Raji (cell line): ENCODE measurements at regions not wholly inside any gene's neighbourhood (a gene's known extent, or its start where the extent isn't known, plus 50 kb on each side); places are given as distances from the start of the nearest gene placed in this dataset.

Experiments
- POLR2A ChIP-seq: IDR thresholded peaks from 2 replicates; pipeline ENCODE4 v1.6.1; 2011; ENCODE audit warnings: low read depth, low read length, control low read depth; ENCODE audit not compliant: insufficient read depth

- TF ChIP-seq POLR2A, result no peak
These were observed 343.9 kb upstream of the SUCLG2 start for GRCh38 chr3:67998281-67998680.

- TF ChIP-seq POLR2A, result no peak
These were observed 340.8 kb upstream of the SUCLG2 start for GRCh38 chr3:67995206-67995605.

GRCh38 chr3:67986706-67987105 lies 332.3 kb upstream of the SUCLG2 start:
- no peak for TF ChIP-seq POLR2A

GRCh38 chr3:67983166-67983565 lies 328.8 kb upstream of the SUCLG2 start:
- no peak for TF ChIP-seq POLR2A

GRCh38 chr3:67981077-67981476 lies 326.7 kb upstream of the SUCLG2 start:
- TF ChIP-seq POLR2A, result no peak

- no peak for TF ChIP-seq POLR2A
These were observed 324.9 kb upstream of the SUCLG2 start for GRCh38 chr3:67979342-67979741.

GRCh38 chr3:67977762-67978161 lies 323.4 kb upstream of the SUCLG2 start:
- TF ChIP-seq POLR2A, result no peak

- no peak for TF ChIP-seq POLR2A
These were observed 322.3 kb upstream of the SUCLG2 start for GRCh38 chr3:67976663-67977062.

GRCh38 chr3:67964596-67964995 lies 310.2 kb upstream of the SUCLG2 start:
- no peak for TF ChIP-seq POLR2A

- no peak for TF ChIP-seq POLR2A
These were observed 302.9 kb upstream of the SUCLG2 start for GRCh38 chr3:67957268-67957667.

GRCh38 chr3:67947808-67948508 lies 293.5 kb upstream of the SUCLG2 start:
- TF ChIP-seq POLR2A, result no peak

- no peak for TF ChIP-seq POLR2A
These were observed 292.0 kb upstream of the SUCLG2 start for GRCh38 chr3:67946436-67946835.

- no peak for TF ChIP-seq POLR2A
These were observed 289.1 kb upstream of the SUCLG2 start for GRCh38 chr3:67943546-67943945.

- TF ChIP-seq POLR2A, result no peak
These were observed 287.1 kb upstream of the SUCLG2 start for GRCh38 chr3:67941433-67942030.

GRCh38 chr3:67940210-67940952 lies 286.0 kb upstream of the SUCLG2 start:
- no peak for TF ChIP-seq POLR2A

- no peak for TF ChIP-seq POLR2A
These were observed 283.2 kb upstream of the SUCLG2 start for GRCh38 chr3:67937498-67938118.
